Tongue (tissue), 1 donor: ENCODE measurements at regions not wholly inside any gene's neighbourhood (a gene's known extent, or its start where the extent isn't known, plus 50 kb on each side); places are given as distances from the start of the nearest gene placed in this dataset.
A peak's percentile ranks its signal among the peaks of the same experiment; 100 is the strongest.
"Not testable (repeated sequence)": the region's sequence is repeated elsewhere in the genome, so short reads cannot be mapped to it uniquely, and the experiment has no call there.

Experiments used
- DNase-seq: peaks from one replicate; pipeline ENCODE4 v3.0.0-alpha.2; 2015

DNA sequence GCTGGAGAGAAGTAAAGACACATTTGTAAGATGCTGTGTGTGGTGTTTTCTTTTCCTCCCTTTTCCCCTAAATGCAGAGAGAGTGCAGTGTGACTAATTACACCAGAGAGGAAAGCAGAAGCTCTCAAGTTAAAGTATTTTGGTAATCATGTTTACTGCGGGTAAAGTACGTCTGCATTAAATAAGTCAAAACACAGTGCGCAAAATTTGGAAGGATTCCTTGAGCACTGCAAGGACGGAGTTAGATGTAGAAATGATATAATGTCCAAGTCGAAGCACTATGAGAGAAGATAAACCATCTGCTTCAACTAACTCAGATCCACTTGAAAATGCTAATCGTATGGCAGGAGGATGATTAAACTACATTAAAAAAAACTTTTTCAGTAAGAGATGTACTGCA lies 766.5 kb downstream of the RNF144A start:
- DNase-seq, result no peak

DNA sequence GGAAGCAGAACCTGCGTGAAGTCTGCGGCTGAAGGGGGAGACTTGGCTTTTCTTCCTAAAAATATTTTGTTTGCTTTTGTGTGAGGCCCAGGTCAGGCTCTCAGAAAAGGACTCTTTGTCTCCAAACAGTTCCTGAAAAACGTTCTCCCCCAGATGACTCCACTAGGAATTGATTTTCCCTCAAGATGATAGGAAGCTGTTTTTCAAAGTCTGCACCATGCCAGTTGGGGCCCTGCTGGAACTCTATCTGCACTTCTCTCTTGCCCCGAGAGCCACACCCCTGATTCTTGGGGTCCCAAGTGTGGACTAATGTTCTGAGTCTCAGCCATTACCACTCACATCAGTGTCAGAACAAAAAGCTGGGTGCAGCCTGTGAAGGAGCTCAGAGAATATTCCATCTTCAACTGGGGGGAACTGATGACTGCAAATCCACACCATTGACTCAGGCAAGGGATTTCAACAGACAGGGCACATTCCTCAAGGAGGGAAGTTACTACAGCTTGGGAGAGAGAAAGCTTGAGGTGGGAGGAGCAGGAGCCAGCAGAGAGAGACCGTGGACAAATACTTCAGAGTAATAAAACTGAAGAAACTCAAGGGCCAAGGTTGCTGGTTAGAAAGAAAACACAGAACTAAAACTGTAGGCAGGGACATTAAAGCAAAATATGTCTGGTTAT lies 768.3 kb downstream of the RNF144A start:
- no peak for DNase-seq

DNA sequence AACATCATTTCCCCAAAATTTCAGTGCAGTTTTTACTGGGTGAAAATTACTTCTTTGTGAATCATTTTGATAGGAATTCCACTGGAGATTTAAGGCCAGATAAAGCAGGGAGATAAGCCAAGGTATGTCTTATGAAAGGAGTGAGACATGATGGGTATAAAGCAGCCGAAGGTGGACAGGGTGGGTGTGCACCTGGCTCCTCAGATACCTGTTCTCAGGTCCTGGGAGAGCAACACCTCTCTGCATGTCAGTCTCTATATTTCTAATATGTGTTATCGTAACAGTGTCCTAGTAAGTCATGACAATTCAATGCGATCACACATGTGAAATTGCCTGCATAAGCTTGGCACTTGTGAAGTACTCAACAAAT lies 768.8 kb downstream of the RNF144A start:
- no peak for DNase-seq

DNA sequence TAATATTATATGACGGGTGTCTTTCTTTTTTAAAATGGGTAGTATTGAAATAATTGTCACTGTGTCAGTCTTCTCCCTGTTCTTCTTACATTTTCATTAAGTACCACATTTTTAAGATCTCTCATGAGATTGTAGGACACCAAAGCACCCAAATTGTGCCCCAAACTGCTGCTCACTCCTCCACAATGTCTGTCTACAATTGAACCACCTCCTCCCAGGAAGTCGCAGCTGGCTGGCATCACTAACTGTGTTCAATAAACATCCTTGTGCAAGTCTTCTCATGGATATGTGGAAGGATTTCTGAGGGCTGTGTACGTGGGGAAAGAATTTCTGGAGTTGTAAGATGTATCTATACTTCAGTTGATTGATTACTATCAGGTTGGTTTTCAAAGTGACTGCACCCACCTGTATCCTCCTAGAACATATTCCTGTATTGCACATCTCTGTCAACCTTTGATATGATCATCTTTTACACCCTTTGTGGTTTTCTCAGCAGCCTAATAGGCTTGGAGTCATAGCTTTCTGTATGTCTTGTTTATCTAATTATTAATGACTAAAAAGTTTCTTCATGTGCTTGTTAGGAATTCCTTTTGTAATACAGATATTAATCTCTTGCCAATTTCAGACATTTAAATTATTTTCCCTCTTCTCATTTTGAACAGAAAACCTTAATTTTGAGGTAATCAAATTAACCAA lies 774.9 kb downstream of the RNF144A start:
- no peak for DNase-seq

DNA sequence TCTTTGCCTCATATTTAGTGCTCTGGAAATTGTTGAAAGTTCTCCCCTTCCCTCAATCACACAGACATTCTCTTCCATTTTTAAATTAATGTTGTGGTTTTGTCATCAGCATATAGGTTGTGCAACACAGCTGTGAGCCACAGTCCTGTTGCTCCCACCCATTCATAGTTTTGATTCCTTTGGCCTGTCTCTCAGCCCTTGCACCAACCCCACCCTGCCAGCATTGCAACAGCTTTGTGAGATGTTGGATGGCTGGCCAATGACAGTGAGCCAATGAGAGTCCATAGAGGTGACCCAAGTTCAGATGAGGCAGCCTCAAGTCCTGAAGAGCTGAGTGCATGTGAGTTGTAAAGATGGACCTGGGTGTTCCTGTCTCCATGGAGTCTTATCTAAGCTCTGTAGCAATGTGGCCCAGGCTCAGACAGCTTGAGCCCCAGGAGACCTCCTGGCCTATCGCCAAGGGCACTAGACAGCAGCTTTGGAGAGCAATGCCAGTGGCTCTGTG lies 775.5 kb downstream of the RNF144A start:
- DNase-seq, result peak; percentile 15

DNA sequence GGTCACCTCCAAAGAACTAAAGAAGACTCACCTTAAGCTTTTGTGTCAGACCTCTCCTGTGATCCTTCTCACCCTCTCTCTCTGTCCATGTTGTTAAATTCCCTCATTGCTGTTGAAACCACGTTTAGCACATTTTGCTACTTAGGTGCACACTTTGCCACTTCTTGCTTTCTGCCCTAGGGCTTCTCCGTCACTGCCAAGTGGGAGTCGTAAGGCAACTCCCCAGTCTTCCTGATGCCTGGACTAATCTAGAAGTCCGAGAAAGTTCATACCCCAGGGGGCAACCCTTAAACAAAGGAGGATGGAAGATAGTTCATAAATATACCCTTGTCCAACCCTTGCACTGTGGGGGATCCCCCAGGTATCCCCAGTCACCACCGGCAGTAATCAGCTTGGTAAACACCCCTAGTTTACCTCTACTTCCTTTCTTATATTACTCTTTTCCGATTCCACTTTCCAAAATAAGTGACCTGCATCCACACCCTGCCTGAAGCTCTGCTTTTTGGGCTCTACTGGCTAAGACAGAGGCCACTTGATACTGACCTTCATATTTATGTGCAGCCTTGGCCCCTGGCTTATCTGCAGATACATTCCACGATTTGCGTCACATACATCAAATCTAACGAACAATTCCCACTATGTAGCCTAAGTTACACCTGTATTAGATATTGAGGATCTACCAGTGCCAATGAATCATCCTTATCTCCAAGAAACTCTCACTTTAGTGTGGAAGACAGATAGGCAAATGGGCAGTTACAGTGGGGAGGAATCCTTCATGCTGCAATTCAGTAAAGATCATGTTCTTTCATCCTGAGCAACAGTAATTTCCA lies 776.2 kb downstream of the RNF144A start:
- DNase-seq, result no peak

DNA sequence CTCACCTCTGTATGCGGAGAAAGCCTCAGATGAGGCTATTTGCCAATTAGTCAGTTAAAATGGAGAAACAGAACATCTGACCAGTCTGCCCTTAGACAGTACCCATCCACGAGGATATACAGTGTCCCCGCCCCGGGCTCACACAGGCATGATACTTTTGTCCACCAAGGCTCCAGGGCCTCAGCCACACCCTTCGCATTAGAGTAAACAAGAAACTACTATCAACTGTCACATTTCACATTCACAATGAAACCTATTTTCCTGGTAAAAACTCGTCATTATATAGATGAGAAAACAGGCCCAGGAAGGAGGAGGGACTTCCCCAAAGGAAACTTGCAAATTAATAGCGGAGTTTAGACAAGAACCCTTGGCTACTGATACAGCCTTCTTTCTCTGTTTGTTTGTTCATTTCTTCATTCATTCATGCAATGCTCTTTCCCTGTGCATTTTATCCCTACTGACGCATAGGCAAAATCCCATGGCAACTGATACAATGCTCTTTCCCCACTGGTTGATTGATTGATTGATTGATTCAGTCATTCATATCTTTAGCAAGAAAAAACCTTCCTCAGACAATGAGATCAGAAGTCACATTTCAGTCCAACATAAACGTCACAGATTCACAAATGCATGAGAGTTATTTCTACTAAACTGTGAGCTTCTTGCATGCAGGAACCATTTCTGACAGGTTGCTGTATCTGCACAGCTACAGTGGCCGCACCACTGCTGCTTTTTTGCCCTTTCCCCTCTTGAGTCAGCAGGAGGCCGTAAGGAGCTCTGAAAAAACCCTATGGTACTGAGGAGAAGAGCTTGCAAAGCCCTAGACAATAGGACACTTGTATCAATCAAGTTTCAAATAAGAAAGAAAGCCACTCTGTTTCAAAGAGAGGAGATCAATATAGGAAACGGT lies 777.1 kb downstream of the RNF144A start:
- no peak for DNase-seq

DNA sequence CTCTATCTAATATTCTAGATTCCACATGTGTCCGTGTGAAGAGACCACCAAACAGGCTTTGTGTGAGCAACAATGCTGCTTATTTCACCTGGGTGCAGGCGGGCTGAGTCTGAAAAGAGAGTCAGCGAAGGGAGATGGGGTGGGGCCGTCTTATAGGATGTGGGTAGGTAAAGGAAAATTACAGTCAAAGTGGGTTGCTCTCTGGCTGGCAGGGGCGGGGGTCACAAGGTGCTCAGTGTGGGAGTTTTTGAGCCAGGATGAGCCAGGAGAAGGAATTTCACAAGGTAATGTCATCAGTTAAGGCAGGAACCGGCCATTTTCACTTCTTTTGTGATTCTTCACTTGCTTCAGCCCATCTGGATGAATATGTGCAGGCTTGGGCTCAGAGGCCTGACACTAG lies 779.3 kb downstream of the RNF144A start:
- not testable (repeated sequence) for DNase-seq

DNA sequence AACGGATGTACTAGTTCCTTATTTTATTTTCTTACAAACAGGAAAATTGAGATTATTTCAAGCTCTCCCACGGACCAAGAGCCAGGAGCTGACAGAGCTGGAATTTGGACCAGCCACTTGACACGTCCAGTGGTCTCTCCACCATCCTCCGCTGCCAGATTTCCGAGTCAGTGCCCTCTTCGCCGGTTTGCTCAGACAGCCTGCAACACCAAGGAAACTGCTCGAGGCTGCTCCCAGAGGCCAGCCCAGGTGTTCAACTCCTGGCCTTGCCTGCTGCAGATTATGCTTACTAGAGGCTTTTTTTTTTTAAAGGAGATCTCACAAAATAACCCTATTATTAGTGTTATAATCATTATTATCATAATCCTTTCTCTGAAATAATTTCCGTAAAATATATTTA lies 779.8 kb downstream of the RNF144A start:
- no peak for DNase-seq

DNA sequence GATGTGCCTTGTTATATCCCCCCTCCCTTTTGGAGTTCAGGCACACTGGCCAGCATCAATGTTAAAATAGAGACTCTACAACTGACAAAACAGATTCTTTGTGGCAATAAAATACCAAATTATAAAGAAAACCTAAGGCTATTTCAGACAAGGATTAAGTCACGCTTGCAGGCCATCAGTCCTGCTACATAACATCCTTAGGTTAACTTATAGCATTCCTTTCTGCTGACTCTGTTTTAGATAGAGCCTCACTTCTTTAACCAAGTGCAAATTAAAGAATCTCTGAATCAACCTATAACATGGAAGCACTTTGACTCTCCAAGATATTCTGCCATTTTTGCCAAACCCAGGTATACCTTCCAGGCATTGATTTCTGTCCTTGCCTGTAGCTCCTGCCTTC lies 784.6 kb downstream of the RNF144A start:
- DNase-seq, result no peak

DNA sequence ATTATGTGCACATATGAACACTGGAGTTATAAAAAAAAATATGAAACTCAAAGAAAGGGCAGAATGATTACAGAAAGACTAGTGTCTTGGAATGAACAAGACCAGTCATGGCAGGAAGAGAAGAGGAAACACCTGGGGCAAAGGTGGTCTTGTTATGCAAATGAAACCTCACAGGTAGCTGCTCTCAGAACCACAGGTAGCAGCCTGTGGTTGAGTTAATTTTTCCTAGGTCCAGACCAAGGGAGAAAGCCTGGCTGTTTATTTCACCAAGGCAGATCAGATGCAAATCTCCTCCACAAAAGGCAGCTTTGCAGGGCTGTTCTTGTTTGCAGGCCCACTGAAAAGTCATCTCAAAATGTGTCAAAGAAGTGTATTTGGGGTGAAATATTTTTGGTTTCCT lies 785.8 kb downstream of the RNF144A start:
- DNase-seq, result no peak

DNA sequence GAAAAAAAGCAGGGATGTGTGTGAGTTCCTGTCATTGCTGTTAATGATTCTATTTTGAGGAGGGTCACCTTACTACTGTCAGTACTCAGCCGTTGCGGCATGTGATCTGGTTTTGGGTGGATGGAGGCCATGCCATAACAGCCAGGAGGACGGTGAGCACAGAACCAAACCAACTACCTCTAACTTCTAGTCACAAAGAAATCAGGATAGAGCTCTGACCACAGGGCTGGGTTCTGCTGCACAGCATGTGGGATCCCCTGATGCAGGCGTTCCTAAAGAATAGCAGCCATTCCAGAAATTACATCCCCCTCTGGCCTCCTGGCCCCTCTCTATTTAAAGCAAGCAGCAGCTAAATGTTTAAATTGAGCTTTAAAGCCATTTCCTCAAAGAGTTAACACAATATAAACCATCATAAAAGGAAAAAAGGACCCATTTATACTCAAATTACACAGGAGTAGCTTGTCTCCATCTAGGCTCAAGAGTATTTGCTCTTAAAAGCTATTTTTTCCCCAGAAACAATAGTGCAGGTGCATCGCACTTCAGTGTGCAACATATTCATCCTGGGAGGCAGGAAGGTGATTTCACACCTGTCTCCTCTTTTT lies 786.4 kb downstream of the RNF144A start:
- DNase-seq, result no peak

DNA sequence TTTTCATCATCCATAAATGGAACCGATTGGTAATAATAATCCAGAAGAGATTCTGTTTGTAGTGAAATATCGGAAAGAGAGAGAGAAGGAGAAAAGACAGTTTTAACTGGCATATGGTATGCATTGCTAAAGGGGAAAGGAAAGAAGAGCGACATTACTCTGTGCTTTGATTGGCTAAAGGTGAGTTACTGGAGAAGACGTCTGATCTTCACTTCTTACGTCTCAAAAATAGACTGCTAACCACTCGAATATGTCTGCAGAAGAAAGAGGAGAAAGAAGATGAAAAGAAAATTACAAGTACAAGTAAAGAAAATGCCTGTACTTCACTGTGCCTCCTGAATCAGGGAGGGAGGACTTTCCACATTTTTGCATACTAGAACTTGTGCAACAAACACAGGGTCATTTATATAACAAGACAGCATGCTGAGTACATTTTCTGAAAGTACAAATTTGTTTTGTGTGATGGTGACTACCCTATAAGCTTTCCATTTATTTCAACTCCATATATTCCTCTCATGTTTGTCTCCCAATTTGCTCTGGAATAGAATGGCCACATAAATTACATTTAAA lies 787.2 kb downstream of the RNF144A start:
- DNase-seq, result no peak

DNA sequence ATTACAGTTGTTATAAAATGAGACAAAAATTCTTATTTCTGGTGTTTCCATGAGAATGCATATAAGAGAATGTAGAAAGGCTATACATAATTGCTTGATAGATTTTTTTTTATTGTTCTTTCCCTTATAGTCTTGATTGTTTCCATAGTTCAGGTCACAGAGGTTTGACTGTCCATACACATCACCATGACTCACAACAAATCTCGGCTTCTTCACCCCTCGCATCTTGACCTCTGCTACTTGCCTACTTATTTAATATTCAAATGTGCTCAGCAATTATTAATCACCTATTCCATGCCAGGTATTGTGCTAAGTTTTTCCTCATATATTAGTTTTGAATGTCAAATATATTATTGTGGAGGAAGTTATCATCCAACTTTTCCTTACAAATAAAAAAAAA lies 789.6 kb downstream of the RNF144A start:
- no peak for DNase-seq

DNA sequence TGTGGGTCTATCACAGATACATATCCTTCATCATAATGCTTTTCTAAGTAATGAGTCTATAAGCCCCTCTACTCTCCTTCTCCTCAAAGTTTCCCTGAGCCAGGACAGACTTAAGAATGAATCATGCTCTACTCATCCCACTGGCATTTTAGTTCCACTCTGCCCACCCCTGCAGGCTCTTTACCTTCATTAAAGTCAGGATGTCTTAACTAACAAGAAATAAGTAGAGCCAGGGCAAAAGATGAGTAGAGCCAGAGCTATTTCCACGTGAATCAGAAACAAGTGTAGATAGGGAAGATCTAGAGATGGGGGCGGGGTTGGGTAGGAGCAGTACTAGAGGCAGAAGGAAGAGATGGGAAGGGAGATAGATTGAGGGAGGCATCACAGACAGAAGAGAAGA lies 790.5 kb downstream of the RNF144A start:
- DNase-seq, result no peak

DNA sequence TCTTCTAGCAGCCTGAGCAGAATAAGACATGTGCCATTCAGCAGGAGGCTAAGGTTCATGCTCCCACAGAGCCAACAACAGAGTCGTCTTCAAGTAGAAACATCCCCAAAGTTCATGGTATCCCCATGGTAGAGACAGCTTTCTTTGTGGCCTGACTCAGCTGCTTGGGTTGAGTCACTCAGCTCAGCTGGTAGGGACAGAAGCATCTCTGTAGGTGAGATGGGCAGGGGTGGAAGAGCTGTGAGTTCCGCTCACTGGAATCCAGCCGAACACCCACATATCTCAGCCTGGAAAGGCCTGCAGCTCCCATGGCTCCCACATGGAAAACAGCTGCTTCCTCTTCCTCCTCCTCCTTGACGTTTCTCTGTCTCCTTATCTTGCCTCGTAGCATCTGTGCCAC lies 792.7 kb downstream of the RNF144A start:
- no peak for DNase-seq

DNA sequence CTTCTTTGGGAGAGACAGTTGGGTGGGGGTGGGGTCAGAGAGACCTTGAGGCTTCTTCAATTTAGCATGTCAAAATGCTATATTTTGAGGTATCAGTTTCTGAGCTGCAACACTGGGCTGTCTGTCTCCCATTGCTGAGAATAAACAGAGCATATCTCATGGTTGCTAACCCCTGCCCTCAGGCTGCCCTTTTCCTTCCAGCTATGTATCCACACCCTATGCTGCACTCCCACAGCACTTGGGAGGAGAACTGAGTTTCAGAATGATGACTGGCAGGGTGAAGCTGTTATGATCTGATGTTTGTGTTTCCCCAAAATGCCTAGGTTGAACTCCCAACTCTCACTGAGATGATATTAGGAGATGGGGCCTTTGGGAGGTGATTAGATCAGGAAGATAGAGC lies 794.0 kb downstream of the RNF144A start:
- DNase-seq, result no peak

DNA sequence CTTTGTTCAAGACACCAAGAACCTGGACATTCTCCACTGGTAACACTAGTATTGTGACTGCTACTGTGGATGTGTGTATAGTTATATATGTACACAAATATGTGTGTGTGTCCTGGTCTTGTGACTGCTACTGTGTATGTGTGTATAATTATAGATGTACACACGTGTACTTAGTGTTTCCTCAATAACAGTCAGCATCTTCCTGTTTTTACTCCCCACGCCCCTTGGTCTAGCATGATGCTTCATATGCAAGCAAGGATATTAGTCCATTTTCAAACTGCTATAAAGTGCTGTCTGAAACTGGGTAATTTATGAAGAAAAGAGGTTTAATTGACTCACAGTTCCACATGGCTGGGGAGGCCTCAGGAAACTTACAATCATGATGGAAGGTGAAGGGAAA lies 802.7 kb downstream of the RNF144A start:
- no peak for DNase-seq

DNA sequence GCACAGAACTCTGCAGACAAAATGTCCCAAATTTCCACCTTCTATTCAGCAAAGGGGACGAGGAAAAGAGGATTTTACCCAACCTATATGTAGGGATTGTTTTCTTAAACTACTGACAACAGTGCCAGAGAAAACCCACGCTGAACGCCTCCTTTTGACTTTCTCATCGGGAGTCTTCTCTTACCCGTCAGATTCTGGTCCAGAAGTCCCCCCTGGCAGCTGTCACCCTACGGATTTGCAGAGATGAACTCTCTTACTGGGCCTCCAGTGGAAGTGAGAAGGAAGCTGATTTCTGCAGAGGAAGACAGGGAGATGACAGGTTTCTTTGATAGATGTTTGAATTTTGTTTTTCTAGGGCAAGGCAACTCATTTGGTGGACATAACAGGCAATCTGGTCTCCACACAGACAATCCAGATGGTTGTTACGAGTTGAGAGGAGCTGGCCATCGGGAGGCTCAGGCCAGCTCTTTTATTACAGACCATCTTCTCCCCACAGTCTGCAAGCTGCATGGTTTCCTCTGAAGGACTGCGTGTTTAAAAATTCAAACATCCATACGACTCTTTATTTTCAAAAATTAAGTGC lies 804.3 kb downstream of the RNF144A start:
- DNase-seq, result no peak

DNA sequence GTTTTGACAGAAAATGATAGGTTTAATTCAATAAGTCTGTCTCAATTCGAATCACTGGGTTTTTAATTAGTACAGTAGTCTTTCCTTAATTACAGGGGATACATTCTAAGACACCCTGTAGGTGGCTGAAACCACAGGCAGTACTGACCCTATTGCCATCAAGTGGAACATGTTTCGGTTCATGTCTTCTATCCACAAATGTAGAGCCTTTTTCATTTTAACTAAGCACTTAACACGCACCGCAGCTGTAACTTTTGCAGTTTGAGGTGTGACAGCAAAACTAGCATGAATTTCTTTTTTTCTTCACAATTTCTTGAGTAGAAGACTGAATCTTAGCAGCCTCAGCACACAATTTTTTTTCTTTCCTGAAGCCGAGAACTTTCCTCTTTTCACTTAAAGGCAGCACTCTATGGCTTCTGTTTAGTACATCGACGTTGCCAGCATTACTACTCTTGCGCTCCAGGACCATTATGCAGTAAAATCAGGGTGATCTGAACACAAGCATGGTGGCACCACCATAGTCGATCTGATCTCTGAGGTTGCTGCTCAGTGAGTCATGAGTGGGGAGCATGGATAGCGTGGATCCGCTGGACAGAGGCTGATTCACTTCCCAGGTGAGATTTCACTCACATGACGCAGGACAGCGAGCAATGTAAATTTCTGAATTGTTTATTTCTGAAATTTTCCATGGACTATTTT lies 805.1 kb downstream of the RNF144A start:
- no peak for DNase-seq
